ENCODE measurements at regions not wholly inside any gene's neighbourhood (a gene's known extent, or its start where the extent isn't known, plus 50 kb on each side); places are given as distances from the start of the nearest gene placed in this dataset.

DNA sequence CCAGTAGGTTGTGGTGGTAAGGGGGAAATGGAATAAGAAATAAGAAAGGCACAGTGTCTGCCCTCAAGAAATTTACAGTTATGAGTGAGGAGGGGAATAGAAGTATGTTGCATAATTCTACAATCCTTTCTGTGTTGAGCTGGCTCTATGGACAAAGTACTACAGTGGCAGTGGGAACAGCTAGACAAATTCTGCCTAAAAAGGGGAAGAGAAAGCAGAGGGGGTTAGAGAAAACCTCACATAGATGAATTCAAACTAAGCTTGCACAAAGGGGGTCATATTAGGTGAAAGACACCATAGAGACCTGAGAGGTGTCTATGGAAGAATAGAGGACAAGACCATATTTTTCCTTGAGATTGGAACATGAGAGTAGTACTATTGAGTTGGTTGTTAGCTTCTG, 146.9 kb upstream of the VGLL2 start:
- H3K27me3 Mint-ChIP-seq, result no peaks in the 10 kb centered on the region
- H3K4me1 Mint-ChIP-seq, result no peaks in the 10 kb centered on the region
- H3K27ac Mint-ChIP-seq, result no peak overlapping the region
- H3K4me3 Mint-ChIP-seq, result no peak overlapping the region
- H3K36me3 Mint-ChIP-seq, result no peaks in the 10 kb centered on the region
- no peak for DNase-seq
- no peak for ATAC-seq (replicated peaks)
- H3K9me3 Mint-ChIP-seq, result peaks cover 4 to 9% of the 10 kb centered on the region in 2 donors

DNA sequence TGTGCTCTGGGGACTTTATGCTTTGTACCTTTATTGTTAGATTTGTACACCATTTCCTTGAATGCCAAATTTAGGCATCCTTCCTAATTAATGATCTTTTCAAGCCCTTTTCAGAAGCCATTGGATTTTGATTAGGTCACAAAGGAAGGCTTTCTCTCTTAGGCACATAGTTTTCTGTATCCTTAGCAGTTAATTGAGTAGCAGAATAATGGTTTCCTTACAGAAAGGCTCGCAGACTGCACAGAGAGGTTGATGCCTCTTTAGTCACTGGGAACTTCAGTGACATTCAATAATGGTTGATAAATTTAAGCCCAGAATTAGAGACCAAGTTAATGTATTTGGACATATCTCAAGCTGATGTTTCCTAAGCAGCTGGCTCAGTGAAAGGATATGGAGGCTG, 139.1 kb upstream of the VGLL2 start:
- Mint-ChIP-seq H3K27ac (no peak overlapping the region), H3K36me3 (no peaks in the 10 kb centered on the region), H3K9me3 (peaks cover 0 to 9% of the 10 kb centered on the region in 2 donors), H3K4me1 (no peaks in the 10 kb centered on the region), H3K4me3 (no peak overlapping the region), H3K27me3 (no peaks in the 10 kb centered on the region)
- no peak for DNase-seq
- no peak for ATAC-seq (replicated peaks)

DNA sequence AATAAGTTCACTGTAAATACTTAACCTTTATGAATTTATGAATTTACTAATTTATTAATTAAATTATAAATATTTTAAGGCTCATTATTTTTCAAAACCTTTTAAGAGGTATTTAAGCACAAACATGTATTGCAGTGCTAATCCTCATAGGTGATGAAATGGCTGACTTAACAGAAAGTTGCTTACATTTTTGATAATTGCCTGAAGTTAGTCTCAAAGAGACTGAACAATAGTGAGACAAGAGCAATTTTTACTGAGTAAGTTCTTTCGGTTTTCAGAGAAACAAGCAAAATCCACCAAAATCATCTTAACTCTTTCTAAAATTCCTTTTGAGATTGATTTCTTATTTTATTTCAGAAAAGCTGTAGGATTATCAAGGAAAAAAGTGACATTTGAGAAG, 137.3 kb upstream of the VGLL2 start:
- Mint-ChIP-seq H3K9me3 (peaks cover 0 to 6% of the 10 kb centered on the region in 2 donors), H3K27ac (no peak overlapping the region), H3K36me3 (no peaks in the 10 kb centered on the region), H3K4me3 (no peak overlapping the region), H3K4me1 (no peaks in the 10 kb centered on the region), H3K27me3 (no peaks in the 10 kb centered on the region)
- ATAC-seq (replicated peaks), result no peak
- no peak for DNase-seq

DNA sequence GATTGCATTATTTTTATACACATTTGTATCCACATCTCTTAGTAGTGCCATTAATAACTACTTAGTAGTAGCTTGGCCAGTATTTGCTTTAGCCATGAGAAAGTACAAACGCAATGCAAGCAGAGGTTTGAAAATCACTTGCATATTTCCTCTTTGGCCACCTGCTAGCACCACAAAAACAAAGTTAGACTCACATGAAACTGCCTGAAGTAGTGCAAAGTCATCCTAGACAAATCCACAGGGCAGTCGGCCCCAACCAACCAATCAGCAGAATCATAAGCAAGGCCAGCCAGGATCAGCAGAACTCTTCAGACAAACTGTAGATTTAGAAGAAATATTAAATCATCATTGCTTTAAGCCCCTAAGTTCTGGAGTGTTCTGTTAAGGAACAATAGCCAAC, 135.2 kb upstream of the VGLL2 start:
- H3K4me3 Mint-ChIP-seq, result no peak overlapping the region
- no peaks in the 10 kb centered on the region for H3K27me3 Mint-ChIP-seq
- H3K36me3 Mint-ChIP-seq, result no peaks in the 10 kb centered on the region
- H3K9me3 Mint-ChIP-seq, result peaks cover 0 to 2% of the 10 kb centered on the region in 2 donors
- DNase-seq (no peak), ATAC-seq (replicated peaks) (no peak)
- H3K4me1 Mint-ChIP-seq, result no peaks in the 10 kb centered on the region
- no peak overlapping the region for H3K27ac Mint-ChIP-seq

DNA sequence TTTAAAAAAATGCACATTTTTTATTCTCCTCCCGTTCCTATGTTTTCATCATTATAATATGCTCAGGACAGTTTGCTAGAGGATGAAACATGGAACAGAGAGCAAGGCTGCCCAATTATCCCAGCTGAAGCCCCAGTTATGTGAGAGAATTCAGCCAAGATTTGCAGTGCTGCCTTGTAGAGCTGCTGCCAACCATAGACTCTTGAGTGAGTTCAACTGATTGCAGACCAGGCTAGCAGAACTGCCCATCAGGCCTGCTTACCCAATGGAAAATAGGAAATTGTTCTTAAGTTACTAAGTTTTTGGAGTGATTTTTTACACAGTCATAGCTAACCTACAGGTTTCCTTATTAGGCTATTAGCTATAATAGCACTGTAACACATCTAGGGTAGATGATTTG, 128.7 kb upstream of the VGLL2 start:
- H3K9me3 Mint-ChIP-seq, result peaks cover 0 to 3% of the 10 kb centered on the region in 2 donors
- ATAC-seq (replicated peaks) (no peak), DNase-seq (no peak)
- H3K27ac Mint-ChIP-seq, result no peak overlapping the region
- H3K36me3 Mint-ChIP-seq, result no peaks in the 10 kb centered on the region
- H3K4me3 Mint-ChIP-seq, result no peak overlapping the region
- no peaks in the 10 kb centered on the region for H3K4me1 Mint-ChIP-seq
- no peaks in the 10 kb centered on the region for H3K27me3 Mint-ChIP-seq

DNA sequence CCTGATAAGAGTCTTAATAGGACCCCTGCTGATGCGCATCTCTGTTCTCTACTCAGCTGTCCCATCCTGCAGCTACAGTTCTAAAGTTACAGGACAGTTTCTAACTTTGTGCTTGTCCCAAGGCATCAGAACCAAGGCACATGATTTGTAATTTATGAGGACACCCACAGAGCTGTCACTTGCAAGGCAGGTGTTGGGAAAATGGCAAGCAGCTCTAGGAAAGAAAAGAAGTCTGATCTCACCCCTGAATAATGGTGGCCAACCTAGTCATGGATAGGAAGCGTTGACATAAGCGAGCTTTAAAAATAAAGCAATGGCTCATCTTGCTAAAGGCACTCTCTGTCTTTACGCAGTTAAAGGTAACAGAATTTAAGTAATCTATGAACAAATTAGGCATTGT, 127.6 kb upstream of the VGLL2 start:
- Mint-ChIP-seq H3K4me3 (no peak overlapping the region), H3K4me1 (no peaks in the 10 kb centered on the region), H3K9me3 (peaks cover 0 to 3% of the 10 kb centered on the region in 2 donors), H3K27me3 (no peaks in the 10 kb centered on the region), H3K36me3 (no peaks in the 10 kb centered on the region), H3K27ac (no peak overlapping the region)
- ATAC-seq (replicated peaks) (no peak), DNase-seq (no peak)

DNA sequence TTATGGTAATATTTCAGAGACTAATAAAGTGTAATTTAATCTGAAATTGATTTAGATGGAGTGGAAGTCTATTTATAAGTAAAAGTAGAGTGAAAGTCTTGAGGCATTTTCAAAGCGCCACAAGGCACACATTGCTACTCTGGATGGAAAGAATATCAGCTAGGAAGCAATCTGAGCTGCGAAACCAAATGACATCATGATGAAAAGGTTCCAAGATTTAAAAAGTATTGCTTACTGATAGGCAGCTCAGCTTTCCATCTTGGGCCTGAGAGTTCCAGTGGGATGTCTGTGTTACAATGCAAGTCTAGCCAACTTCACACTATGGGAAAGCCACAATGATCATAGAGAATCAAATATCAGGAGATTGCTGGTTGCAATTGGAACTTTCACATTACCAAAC, 126.9 kb upstream of the VGLL2 start:
- H3K9me3 Mint-ChIP-seq, result peaks cover 0 to 3% of the 10 kb centered on the region in 2 donors
- no peak overlapping the region for H3K4me3 Mint-ChIP-seq
- H3K27ac Mint-ChIP-seq, result no peak overlapping the region
- ATAC-seq (replicated peaks) (no peak), DNase-seq (no peak)
- no peaks in the 10 kb centered on the region for H3K36me3 Mint-ChIP-seq
- no peaks in the 10 kb centered on the region for H3K27me3 Mint-ChIP-seq
- no peaks in the 10 kb centered on the region for H3K4me1 Mint-ChIP-seq

DNA sequence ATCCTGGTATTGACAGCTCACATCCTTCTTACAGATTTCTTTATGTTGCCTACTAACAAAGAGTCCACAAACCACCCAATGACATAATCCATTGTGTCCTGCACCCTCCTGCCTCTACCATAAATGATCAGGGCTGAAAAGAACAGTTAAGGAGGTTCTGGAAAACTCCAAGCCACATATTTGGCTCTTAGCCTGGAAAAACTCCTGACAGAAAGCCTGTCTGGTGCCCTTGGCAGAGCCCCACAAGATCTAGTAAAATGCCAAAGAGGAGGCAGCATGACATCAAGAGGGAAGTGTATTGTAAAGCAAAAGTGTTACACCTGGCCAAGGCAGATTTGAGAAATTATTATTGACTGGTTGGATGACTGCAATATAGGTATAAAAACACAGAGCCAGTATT, 126.4 kb upstream of the VGLL2 start:
- Mint-ChIP-seq H3K36me3 (no peaks in the 10 kb centered on the region), H3K4me1 (no peaks in the 10 kb centered on the region), H3K27ac (no peak overlapping the region), H3K27me3 (no peaks in the 10 kb centered on the region), H3K4me3 (no peak overlapping the region), H3K9me3 (peaks cover 0 to 3% of the 10 kb centered on the region in 2 donors)
- DNase-seq (no peak), ATAC-seq (replicated peaks) (no peak)

DNA sequence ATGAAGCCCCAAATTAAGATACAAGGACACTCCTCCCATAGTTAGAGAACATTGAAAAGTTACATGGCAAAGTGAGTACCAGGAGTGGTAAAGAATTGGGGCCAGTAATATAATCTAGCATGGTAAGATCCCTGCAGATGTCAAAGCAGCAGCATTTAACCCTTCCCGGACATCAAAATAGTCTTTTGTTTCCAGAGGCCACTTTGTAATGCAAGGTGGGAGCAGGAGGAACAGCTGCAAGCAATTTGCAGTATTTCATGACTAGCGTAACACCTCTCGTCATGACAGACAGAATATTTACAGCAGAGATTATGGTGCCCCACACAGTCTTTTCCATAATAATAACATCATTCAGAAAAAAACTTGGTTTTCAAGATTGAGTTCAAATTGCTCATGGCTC, 123.2 kb upstream of the VGLL2 start:
- DNase-seq (no peak), ATAC-seq (replicated peaks) (no peak)
- Mint-ChIP-seq H3K36me3 (peaks cover 0 to 4% of the 10 kb centered on the region in 2 donors), H3K27ac (no peak overlapping the region), H3K9me3 (peaks cover 11 to 15% of the 10 kb centered on the region in 2 donors), H3K4me3 (no peak overlapping the region), H3K4me1 (no peaks in the 10 kb centered on the region), H3K27me3 (peaks cover 0 to 4% of the 10 kb centered on the region in 2 donors)

DNA sequence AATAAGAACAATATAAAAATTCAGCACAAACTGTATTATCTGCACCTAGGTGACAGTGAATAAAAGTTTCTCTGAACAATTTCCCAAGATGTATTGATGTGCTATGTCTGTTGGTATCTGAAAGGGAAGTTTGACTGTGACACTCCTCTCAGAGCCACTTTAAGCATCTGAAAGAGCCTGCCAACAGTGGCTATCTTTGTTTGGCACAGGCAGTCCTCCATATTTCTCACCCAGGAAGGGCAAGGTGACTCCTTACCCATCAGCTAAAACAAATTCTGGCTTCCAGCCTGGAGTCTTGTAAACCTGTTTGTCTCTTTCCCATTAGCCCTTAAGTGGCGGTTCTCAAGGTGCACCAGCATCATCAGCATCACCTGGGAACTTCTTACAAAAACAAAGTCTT, 122.4 kb upstream of the VGLL2 start:
- Mint-ChIP-seq H3K4me3 (no peak overlapping the region), H3K4me1 (no peaks in the 10 kb centered on the region), H3K27ac (no peak overlapping the region), H3K9me3 (peaks cover 11 to 15% of the 10 kb centered on the region in 2 donors), H3K36me3 (peaks cover 0 to 4% of the 10 kb centered on the region in 2 donors), H3K27me3 (peaks cover 0 to 4% of the 10 kb centered on the region in 2 donors)
- no peak for ATAC-seq (replicated peaks)
- no peak for DNase-seq

DNA sequence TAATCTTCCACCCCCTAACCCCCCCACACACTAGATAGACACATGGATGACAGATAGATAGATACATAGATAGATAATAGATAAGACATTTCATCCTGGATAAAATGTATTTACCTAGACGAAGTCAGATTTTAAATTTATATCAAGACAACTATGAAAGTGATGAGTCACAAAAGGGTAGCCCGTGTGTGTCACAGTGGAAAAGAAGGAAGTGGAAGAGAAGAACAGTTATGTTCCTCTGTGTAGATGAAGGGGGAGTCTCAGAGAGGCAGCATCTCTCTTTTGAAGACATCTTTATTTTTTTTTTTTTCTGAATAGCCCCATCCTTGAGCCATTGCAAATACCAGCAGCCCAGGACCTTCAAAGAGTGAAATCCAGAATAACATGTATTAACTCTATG, 121.7 kb upstream of the VGLL2 start:
- H3K27me3 Mint-ChIP-seq, result peaks cover 0 to 4% of the 10 kb centered on the region in 2 donors
- H3K4me1 Mint-ChIP-seq, result no peaks in the 10 kb centered on the region
- ATAC-seq (replicated peaks), result no peak
- no peak overlapping the region for H3K27ac Mint-ChIP-seq
- DNase-seq, result no peak
- peaks cover 11 to 15% of the 10 kb centered on the region in 2 donors for H3K9me3 Mint-ChIP-seq
- no peak overlapping the region for H3K4me3 Mint-ChIP-seq
- peaks cover 0 to 4% of the 10 kb centered on the region in 2 donors for H3K36me3 Mint-ChIP-seq

DNA sequence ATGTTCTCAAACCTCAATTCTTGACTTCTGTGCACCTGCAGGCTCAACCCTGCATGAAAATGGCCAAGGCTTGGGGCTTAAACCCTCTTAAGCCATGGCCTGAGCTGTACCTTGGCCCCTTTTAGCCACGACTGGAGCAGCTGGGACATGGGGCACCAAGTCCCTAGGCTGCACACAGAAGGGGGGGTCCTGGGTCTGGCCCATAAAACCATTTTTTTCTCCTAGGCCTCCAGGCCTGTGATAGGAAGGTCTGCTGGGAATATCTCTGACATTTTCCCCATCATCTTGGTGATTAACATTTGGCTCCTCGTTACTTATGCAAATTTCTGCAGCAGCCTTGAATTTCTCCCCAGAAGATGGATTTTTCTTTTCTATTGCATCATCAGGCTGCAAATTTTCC, 119.4 kb upstream of the VGLL2 start:
- no peak for DNase-seq

DNA sequence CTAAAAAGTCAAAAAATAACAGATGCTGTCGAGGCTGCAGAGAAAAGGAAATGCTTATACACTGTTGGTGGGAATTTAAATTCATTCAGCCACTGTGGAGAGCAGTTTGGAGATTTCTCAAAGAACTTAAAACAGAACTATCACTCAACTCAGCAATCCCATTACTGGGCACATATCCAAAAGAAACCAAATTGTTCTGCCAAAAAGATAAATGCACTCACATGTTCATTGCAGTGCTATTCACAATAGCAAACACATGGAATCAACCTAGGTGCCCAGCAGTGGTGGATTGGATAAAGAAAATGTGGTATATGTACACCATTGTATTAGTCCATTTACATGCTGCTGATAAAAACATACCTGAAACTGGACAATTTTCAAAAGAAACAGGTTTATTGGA, 116.0 kb upstream of the VGLL2 start:
- ATAC-seq (replicated peaks), result no peak
- peaks cover 0 to 4% of the 10 kb centered on the region in 2 donors for H3K36me3 Mint-ChIP-seq
- no peak for DNase-seq

More for the DNA sequence above, 119.4 kb upstream of the VGLL2 start:
- no peak overlapping the region for H3K27ac Mint-ChIP-seq
- no peaks in the 10 kb centered on the region for H3K4me1 Mint-ChIP-seq
- peaks cover 0 to 4% of the 10 kb centered on the region in 2 donors for H3K27me3 Mint-ChIP-seq
- peaks cover 0 to 4% of the 10 kb centered on the region in 2 donors for H3K36me3 Mint-ChIP-seq
- ATAC-seq (replicated peaks), result no peak
- H3K4me3 Mint-ChIP-seq, result no peak overlapping the region
- H3K9me3 Mint-ChIP-seq, result peaks cover 15 to 18% of the 10 kb centered on the region in 2 donors

DNA sequence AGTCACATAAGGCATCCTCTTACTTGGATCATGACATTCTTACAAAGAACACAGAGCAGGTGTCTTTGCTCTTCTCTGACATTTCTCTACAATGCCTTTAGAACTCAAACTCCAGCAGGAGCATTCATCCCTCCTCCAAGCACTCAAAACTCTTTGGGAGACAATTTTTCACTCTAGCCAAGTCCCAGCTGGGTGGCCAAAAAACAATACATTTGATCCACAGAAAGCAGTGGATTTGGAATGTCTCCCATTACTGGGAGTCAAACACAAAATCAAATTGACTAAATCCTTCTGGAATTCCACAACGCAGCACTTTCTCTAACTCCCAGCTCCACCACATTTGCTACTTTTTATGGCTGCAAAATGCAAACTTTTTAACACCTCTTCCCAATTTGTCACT, 108.6 kb upstream of the VGLL2 start:
- ATAC-seq (replicated peaks), result no peak
- no peak for DNase-seq
- no peak overlapping the region for H3K4me3 Mint-ChIP-seq
- H3K36me3 Mint-ChIP-seq, result no peaks in the 10 kb centered on the region
- no peak overlapping the region for H3K27ac Mint-ChIP-seq
- no peaks in the 10 kb centered on the region for H3K27me3 Mint-ChIP-seq
- H3K4me1 Mint-ChIP-seq, result no peaks in the 10 kb centered on the region
- peaks cover 8 to 13% of the 10 kb centered on the region in 2 donors for H3K9me3 Mint-ChIP-seq

More for the DNA sequence above, 116.0 kb upstream of the VGLL2 start:
- Mint-ChIP-seq H3K4me3 (no peak overlapping the region), H3K9me3 (peaks cover 31 to 34% of the 10 kb centered on the region in 2 donors), H3K27ac (no peak overlapping the region), H3K4me1 (no peaks in the 10 kb centered on the region), H3K27me3 (peaks cover 0 to 4% of the 10 kb centered on the region in 2 donors)

DNA sequence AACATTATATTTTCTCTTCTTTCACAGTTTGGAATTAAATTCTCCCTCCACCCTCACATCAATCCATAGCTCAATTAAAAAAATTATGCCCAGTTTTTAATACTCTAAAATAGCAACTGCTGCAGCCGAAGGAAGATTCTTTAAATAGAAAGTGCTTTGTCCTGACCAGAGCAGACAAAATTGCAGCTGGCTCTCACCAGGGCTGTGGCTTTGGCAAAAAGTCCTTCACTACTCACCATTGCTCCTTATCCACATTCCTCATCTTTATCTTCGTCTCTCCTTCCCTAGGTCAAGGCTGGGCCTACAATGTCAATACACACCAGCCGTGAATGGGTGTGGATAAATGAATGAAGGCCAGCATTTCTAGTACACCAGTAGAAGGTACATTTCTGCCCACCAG, 107.9 kb upstream of the VGLL2 start:
- no peaks in the 10 kb centered on the region for H3K4me1 Mint-ChIP-seq
- no peak overlapping the region for H3K4me3 Mint-ChIP-seq
- H3K36me3 Mint-ChIP-seq, result no peaks in the 10 kb centered on the region
- H3K27me3 Mint-ChIP-seq, result no peaks in the 10 kb centered on the region
- DNase-seq (no peak), ATAC-seq (replicated peaks) (no peak)
- H3K27ac Mint-ChIP-seq, result no peak overlapping the region
- peaks cover 5 to 9% of the 10 kb centered on the region in 2 donors for H3K9me3 Mint-ChIP-seq

DNA sequence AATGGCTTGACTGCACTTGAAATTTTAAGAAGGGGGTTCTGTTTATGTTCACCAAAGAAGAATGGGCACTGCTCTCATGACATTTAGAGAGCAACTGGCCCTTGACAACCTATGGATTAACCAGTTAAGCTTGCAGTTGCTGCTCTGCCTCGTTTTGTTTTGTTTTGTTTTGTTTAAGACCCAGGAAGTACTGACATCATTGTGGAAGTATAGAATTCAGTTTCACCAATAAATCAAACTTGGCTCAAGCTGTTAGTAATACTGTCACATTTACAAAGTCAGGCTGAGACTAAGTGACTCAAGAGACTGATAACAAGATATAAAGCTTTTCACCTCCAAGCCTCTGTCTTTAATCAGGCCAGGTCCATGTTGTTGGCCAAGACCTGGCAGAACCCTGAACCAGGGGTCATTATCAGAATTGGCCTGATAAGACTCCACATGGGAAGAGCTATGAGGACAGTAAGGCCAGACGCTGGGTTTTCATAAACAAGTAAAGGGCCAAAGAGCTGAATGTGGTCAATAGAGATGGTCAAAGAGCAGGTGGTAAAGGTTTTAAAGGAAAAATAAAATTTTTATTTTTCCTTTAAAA, 99.4 kb upstream of the VGLL2 start:
- Mint-ChIP-seq H3K9me3 (no peaks in the 10 kb centered on the region), H3K4me3 (no peak overlapping the region), H3K4me1 (no peaks in the 10 kb centered on the region), H3K27me3 (no peaks in the 10 kb centered on the region), H3K36me3 (no peaks in the 10 kb centered on the region), H3K27ac (no peak overlapping the region)
- DNase-seq, result no peak
- no peak for ATAC-seq (replicated peaks)

Data from stimulated activated naive B cell treated with anti-CD40 and anti-IgM and Interleukin-4, amounts not matched to agents 10 μg/mL and 1 μg/mL and 100 μg/mL, for 72 hours (primary cell).